GM21360 (cell line): ENCODE measurements at regions not wholly inside any gene's neighbourhood (a gene's known extent, or its start where the extent isn't known, plus 50 kb on each side); places are given as distances from the start of the nearest gene placed in this dataset.
"Not testable (repeated sequence)": the region's sequence is repeated elsewhere in the genome, so short reads cannot be mapped to it uniquely, and the experiment has no call there.

Source experiments
- ATAC-seq: cut with Tn5 transposase; IDR thresholded peaks from one replicate; pipeline ENCODE4 v1.9.1; 2021; ENCODE audit warnings: mild to moderate bottlenecking, moderate library complexity; ENCODE audit not compliant: unreplicated experiment

- ATAC-seq, result no peak
Measured at GRCh38 chr13:56314765-56315164, 826.0 kb upstream of the PRR20A start.

DNA sequence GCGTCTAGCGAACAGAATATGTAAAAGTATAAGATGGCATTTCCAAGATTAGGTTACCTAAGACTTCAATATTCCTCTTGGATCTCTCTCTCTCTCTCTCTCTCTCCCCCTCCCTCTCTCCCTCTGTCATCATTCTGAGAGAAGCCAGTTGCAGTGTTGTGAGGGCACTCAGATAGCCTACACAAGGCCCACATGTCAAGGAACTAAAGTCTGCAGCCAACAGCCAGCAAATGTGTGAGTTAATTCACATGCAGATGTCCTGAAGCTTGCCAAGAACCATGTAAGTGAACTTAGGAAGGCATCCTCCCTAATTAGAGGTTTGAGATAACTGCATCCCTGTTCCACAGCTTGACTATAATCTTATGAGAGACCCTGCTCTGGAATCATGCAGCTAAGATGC lies 822.9 kb upstream of the PRR20A start:
- no peak for ATAC-seq

- ATAC-seq, result no peak
Measured at GRCh38 chr13:56332671-56333070, 808.0 kb upstream of the PRR20A start.

DNA sequence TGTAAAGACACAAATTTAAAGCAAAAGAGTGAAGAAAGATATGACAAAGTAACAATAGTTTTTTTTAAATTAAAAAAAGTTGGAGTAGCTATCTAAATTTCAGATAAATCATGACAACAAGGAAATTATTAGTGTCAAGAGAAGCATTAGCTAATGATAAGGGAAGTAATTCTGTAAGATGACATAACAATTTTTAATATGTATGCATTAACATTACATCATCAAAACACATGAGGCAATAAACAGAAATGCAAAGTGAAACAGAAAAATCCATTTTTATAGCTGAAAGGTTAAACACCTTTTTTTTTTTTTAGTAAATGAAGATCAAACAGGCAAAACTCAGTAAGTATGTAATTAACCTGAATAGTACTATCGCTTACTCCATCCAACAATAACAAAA lies 804.9 kb upstream of the PRR20A start:
- ATAC-seq, result no peak

DNA sequence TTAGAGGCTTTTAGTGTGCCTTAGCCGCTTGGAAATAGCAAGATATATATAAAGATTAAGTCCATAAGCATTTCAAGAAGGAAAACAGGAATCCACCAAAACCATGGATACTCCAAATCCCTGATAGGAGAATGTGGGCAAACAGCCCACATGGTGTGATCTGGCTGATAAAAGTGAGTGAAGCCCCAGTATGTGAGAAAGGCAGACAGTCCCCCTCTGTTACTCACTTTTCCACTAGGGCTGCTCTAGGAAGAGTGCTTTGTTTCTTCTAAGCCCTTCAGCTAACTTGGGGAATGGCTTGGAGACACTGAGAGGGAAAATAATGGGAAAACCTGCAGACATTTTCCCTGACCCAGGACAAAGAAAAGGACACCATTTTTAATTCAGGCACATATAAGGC lies 802.3 kb upstream of the PRR20A start:
- no peak for ATAC-seq

DNA sequence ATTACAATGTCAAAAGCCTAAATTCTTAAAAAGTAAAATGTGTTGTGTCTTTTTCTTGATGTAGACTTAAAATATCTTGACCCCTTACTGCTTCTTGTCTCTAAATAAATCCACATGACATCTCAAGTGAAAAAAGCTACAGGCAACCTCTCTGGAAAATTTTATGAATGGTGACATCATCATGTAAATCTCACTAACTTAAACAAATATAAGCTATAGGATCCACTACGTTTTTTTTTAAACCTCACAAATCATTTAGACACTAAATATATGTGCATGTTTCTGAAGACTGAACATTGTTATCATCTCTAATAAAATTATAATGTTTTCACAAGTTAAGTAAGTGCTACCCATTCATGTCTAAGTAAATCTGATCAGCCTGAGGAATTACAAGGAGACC lies 793.7 kb upstream of the PRR20A start:
- ATAC-seq, result no peak

DNA sequence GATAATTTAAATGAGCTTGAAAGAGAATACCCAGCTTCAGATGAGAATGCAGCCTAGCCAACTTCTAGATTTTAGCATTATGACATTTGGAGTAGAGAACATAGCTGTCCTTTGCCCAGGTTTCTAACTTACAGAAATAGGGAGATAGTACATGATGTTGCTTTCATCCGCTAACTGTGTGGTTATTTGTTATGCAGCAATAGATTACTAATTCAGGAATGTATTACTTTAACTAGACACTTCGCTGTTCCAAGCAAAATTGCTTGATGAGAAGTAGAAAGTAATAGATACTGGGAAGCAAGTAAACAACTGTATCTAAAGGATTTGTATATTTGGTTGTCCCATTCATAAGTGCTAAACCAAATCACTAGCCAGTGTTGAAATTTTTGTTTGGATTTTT lies 790.9 kb upstream of the PRR20A start:
- no peak for ATAC-seq

GRCh38 chr13:56351041-56351440 lies 789.7 kb upstream of the PRR20A start:
- no peak for ATAC-seq

- no peak for ATAC-seq
Measured at GRCh38 chr13:56352361-56352760, 788.4 kb upstream of the PRR20A start.

DNA sequence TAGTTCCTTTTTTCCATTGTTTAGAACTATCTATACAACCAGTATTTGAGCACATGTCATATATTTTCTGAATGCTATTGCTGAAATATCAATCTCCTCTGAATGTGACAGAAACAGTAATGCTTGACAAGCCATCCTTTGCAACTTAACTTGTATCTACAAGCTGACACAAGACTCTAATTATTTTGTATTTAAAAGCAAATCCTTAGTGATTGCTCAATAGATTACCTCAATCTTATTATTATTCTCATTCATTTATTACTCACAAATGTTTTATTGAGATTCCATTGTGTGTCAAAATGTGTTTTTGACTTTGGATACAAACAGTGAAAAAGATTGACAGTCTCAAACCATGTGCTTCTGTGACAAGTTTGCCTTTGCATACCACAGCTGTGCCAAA lies 787.8 kb upstream of the PRR20A start:
- no peak for ATAC-seq

DNA sequence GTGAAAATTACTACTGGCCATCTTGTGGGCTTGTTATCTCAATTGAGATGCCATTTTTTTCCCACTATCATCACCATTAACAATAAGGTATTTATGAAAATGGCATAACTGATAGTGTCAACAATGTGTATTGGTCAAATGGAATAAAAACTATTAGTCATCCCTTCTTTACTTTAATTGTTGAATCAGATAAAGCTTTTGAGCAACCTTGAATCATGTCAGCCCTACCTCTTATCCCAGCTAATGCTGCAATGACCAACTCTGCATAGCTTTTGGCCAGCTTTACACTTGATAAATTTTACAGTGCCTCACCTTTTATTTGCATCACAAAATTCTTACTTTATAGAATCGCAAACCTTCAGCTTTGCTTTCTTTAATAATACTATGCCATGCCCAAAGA lies 784.0 kb upstream of the PRR20A start:
- no peak for ATAC-seq

DNA sequence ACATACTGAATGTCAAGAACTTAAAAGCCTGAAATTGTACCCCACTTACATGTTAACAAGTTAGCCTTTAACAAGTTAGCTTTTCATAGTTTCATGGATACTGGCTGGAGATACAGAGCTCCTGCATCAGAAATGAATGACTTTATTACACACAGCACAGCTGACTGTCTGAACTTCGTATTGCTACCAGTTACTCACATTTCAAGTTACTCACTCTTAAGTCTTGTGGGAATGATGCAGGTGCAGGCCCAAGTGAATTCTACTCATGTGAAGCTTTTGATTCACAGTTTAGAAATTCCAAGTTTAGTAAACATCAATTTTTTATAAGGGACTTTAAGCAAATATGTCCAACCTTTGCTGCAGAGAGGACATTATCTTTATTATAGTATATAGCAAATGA lies 762.2 kb upstream of the PRR20A start:
- no peak for ATAC-seq

DNA sequence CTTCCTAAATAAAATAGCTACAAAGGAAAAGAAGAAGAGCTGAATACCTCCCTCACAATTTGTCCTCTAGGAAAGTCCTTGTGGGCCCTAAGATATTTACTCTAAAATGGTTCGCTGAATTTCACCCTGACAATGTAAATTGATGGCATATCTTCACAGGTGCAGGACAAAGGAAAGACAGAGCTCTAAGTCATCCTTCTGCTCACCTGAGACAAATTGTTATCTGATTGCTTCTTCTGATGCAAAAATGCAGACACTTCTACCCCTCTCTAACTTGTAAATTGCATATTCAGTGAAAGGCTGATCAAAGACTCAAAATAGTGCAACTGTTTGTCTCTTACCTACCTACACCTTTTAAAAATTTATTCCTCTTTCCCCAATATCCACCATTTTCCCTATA lies 747.2 kb upstream of the PRR20A start:
- ATAC-seq, result no peak

DNA sequence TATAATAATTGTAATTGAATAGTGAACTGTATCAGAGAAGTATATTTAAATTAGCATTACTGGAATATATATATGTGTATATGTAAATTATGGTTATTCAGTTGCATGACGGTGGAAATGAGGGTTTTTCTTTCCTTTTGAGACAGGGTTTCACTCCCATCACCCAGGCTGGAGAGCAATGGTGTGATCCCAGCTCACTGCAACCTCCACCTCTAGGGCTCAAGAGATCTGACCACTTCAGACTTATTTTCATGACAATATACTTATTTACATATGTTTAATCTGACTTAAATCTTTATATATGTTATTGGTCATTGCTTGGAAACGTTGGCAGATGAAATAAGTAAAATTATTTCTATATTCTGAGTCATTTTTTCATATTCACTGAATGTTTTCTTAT lies 744.4 kb upstream of the PRR20A start:
- no peak for ATAC-seq

GRCh38 chr13:56400774-56401173 lies 739.9 kb upstream of the PRR20A start:
- no peak for ATAC-seq

DNA sequence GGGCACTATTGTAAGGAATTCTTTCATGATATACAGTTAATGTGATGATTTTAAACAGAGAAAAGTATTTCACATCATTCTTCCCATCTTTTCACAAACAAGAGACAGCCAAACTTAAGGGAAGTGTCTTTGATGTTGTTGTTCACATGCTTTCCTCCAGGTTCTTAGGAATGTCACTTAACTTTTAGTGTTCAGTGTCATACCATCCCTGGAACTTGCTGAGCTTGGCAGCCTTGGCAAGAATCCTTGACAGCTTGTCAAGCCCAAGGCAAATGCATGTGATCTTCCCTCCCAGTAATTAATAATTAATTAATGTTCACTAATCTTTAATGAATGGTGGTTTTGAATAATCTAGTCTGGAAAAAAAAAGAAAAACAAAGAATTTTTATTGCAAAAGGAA lies 727.9 kb upstream of the PRR20A start:
- ATAC-seq, result no peak

DNA sequence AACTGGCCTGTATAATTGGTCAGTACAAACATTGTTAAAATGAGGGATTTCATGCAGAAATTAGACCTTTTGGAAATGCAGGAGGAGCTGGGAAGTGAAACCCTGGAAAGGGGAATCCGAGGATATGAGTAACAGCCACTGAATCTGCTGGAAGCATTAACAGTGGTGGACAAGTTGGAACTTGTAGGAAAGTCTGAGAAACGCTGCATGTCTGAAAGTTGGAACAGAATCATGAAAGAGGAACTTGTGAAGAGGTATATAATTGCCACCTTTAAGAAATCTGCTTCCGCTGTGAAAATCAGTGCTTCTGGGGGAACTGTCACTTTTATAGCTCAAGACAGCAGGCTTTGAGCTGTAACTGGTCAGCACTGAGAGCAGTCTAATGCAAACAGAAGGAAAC lies 716.5 kb upstream of the PRR20A start:
- ATAC-seq, result no peak

DNA sequence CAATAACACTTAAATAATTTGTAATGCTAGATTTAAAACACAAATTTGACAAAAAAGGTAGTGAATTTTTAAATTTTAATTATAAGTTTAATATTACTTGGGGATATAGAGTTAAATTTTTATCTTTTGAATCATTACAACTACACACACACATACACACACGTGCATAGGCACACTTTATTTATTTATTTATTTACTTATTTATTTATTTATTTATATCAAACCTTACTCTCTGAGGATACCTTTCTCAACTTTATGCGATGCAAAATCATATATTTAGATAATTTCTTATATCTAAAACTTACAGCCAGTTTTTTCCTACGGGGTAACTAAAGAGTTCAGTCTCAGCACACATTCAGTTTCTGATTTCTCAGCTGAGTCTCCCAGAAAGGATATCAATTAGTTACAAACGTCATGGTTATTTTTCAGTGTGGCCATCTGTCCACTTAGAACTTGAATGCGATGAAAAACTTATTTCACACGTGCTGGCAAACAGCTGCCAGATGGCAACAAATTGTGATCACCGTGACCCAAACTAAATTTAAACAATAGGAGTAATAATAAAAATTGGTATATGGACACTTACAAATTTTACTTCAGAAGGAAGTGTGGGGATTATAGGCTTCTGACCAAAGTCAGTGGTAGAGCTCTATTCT lies 683.1 kb upstream of the PRR20A start:
- no peak for ATAC-seq

DNA sequence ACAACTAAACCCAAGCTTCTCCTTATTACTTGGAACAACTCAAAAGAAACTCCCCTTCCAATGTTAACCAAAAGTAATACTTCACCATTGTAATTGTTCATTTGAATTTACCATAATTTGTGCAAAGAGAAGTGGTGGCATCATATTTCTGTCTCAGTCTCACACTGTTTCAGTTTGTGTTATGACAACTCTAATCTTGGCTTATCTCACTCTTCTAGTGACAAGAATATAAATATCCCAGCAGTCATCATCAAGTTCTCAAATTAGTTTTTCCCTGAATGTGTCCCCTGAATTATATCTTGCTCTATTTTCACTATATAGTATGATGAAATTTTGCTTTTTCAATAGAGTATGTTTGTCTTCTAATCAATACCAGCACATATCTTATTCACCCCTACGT lies 681.4 kb upstream of the PRR20A start:
- ATAC-seq, result no peak

- ATAC-seq, result no peak
Measured at GRCh38 chr13:56501750-56502149, 639.0 kb upstream of the PRR20A start.

GRCh38 chr13:56510836-56511235 lies 629.9 kb upstream of the PRR20A start:
- no peak for ATAC-seq

DNA sequence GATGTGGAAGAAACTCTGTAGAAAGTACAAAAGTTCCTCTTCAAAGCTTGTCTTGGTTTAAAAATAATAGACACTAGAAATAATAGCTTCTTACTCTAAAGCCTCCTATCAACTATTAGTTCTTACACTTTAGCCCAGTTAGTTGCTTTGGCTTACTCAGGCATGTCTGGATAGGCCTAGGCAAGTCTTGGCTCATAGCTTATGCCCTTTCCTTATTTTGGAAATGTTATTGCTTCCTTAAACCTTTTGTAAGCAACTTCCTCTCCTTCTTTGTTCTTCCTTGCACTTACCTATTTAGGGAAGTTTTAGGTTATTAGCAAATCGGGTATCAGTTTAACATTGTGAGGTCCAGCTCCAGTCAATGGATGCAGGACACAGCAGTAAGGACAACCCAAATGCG lies 628.4 kb upstream of the PRR20A start:
- ATAC-seq, result not testable (repeated sequence)

- no peak for ATAC-seq
Measured at GRCh38 chr13:56515441-56515840, 625.3 kb upstream of the PRR20A start.
